ENCODE measurements at regions not wholly inside any gene's neighbourhood (a gene's known extent, or its start where the extent isn't known, plus 50 kb on each side); places are given as distances from the start of the nearest gene placed in this dataset.

DNA sequence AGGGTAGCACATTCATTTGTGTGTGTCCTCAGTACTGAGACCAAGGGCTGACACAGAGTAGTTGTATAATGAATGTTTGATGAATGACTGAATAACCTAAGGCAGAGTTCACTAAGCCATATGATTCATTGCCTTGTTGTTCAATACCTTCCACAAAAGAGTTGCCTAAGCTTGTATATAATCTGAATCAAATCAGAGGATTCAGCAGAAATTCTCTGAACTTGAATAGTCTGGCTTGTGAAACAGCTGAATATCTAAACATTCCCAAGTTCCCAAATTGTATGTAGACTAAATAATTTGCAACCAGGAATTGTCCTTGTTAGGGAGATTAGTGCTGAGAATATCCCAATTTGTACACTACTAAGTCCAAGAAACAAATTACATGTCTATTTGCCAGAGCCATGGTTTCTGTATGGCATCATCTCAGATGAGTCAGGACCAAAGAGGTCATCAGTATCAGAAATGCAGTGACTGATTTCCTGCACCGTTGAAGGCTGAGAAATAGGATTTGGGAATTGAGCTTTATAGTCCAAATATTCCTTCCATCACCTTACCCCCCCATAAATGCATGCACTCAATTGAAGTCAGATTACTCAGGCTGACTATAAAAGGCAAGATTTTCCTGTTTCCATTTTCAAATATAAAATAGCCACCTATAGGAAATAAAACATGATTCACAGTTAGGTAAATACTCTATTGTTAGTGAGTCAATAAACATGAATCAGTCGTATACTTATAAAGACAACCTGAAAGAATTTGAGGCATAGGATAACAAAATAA, 168.7 kb downstream of the PHLDA1 start:
- TF ChIP-seq SIN3A (IDR thresholded peaks at IDR 0.05; ENCODE audit: borderline replicate concordance, insufficient read depth, low read length) (no peak), POLR2AphosphoS5 (IDR thresholded peaks at IDR 0.05; ENCODE audit: low read depth, low read length) (no peak), TAF1 (IDR thresholded peaks at IDR 0.05; ENCODE audit: borderline replicate concordance, insufficient read depth, low read length) (no peak), FOXP2 (optimal IDR thresholded peaks at IDR 0.05; ENCODE audit: borderline replicate concordance, extremely low read depth, extremely low read length, insufficient read depth) (no peak)
- TF ChIP-seq, protein P1, sequence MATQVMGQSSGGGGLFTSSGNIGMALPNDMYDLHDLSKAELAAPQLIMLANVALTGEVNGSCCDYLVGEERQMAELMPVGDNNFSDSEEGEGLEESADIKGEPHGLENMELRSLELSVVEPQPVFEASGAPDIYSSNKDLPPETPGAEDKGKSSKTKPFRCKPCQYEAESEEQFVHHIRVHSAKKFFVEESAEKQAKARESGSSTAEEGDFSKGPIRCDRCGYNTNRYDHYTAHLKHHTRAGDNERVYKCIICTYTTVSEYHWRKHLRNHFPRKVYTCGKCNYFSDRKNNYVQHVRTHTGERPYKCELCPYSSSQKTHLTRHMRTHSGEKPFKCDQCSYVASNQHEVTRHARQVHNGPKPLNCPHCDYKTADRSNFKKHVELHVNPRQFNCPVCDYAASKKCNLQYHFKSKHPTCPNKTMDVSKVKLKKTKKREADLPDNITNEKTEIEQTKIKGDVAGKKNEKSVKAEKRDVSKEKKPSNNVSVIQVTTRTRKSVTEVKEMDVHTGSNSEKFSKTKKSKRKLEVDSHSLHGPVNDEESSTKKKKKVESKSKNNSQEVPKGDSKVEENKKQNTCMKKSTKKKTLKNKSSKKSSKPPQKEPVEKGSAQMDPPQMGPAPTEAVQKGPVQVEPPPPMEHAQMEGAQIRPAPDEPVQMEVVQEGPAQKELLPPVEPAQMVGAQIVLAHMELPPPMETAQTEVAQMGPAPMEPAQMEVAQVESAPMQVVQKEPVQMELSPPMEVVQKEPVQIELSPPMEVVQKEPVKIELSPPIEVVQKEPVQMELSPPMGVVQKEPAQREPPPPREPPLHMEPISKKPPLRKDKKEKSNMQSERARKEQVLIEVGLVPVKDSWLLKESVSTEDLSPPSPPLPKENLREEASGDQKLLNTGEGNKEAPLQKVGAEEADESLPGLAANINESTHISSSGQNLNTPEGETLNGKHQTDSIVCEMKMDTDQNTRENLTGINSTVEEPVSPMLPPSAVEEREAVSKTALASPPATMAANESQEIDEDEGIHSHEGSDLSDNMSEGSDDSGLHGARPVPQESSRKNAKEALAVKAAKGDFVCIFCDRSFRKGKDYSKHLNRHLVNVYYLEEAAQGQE (IDR thresholded peaks at IDR 0.05; ENCODE audit: insufficient read depth in 1 of 2, low read depth in 2 of 2, low read length in 2 of 2) = no peak

DNA sequence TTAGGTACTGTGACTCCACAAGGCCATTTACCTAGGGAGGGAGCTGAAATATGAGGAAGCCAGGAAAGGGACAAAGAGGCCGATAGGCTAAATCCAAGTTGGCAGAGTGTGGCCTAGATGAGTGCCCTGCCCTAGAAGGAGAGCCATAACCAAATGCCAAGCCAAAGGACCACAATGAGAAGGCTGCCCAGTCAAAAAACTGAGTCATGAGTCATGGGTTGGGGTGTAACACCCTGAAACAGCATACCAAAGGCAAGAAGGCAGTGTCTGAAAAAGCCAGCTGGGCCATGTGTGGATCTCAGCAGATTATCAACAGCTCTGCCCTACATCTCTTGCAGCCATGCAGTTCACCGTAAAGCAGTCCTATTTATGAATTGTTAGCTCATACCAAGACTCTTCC, 171.7 kb downstream of the PHLDA1 start:
- TF ChIP-seq SIN3A (IDR thresholded peaks at IDR 0.05; ENCODE audit: borderline replicate concordance, insufficient read depth, low read length) (no peak), TAF1 (IDR thresholded peaks at IDR 0.05; ENCODE audit: borderline replicate concordance, insufficient read depth, low read length) (no peak), POLR2AphosphoS5 (IDR thresholded peaks at IDR 0.05; ENCODE audit: low read depth, low read length) (no peak), FOXP2 (optimal IDR thresholded peaks at IDR 0.05; ENCODE audit: borderline replicate concordance, extremely low read depth, extremely low read length, insufficient read depth) (no peak)
- TF ChIP-seq, protein P1 (IDR thresholded peaks at IDR 0.05; ENCODE audit: insufficient read depth in 1 of 2, low read depth in 2 of 2, low read length in 2 of 2) = no peak

DNA sequence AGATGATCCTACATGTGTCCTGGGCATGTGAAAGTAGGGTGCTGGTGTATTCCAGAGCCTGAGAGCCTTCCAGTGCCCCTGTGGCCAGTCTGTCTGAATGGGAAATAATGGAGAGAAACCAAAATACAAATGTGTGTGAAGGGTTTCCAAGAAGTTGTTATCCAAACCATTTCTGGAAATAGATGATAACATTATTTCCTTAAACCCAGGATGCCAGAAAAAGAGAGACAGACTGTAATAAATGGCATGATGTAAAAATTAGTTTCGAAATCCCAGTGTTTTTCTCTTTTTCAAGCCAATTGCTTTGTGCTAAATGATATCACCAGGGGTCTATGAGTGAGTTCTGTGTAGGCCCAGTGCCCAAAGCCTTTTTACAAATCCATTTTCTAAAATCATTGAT, 175.3 kb downstream of the PHLDA1 start:
- TF ChIP-seq SIN3A (IDR thresholded peaks at IDR 0.05; ENCODE audit: borderline replicate concordance, insufficient read depth, low read length) = no peak
- TF ChIP-seq TAF1 (IDR thresholded peaks at IDR 0.05; ENCODE audit: borderline replicate concordance, insufficient read depth, low read length) = no peak

DNA sequence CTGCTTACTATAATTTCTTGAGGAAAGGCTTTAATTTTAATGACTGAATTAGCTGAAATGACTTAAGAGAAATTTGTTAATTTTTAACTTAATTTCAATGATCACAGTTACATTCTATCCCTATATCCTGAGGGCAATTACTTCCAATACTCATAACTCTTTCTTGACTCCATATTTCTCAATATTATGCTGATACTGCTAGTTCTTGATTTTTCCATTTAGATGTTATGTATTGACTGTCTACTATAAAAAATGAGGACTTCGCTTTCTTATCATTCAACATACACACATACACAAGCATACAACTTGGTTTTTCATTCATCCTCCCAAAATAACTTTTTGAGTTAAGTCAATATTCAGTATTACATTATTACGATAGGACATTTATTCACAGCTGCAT, 176.2 kb downstream of the PHLDA1 start:
- TF ChIP-seq SIN3A (IDR thresholded peaks at IDR 0.05; ENCODE audit: borderline replicate concordance, insufficient read depth, low read length) = no peak
- TF ChIP-seq, protein P1 (IDR thresholded peaks at IDR 0.05; ENCODE audit: insufficient read depth in 1 of 2, low read depth in 2 of 2, low read length in 2 of 2) = no peak
- no peak for TF ChIP-seq POLR2AphosphoS5 (IDR thresholded peaks at IDR 0.05; ENCODE audit: low read depth, low read length)
- no peak for TF ChIP-seq TAF1 (IDR thresholded peaks at IDR 0.05; ENCODE audit: borderline replicate concordance, insufficient read depth, low read length)
- no peak for TF ChIP-seq FOXP2 (optimal IDR thresholded peaks at IDR 0.05; ENCODE audit: borderline replicate concordance, extremely low read depth, extremely low read length, insufficient read depth)

DNA sequence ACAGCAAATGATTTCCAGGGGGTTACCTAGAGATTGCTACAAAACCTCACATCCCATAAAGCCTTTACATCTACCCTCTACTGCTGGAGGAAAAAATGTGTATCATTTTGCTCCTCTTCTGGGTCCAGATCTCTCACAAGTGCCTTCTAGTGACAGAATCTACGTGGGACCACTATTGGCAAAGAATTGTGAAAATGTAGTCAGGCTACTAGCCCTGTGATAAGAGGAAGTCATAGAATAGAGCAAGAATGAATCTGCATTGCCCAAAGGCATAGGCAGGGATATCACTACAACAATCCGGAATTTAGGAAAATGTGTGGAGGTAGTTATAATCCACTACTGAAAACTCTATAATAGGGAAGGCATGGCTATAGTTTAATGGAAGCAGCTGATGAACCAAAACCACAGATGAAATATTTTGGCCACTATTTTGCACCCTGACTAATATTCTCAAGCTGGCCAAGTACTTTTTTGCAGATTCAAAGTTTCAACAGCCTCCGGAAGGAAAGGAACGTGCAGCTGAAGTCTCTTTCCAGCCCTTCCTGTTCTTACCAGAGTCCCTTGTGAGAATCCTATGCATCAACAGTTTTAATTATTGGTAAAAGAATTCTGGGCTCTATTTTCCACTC, 176.8 kb downstream of the PHLDA1 start:
- TF ChIP-seq FOXP2 (optimal IDR thresholded peaks at IDR 0.05; ENCODE audit: borderline replicate concordance, extremely low read depth, extremely low read length, insufficient read depth) (no peak), SIN3A (IDR thresholded peaks at IDR 0.05; ENCODE audit: borderline replicate concordance, insufficient read depth, low read length) (no peak), TAF1 (IDR thresholded peaks at IDR 0.05; ENCODE audit: borderline replicate concordance, insufficient read depth, low read length) (no peak), POLR2AphosphoS5 (IDR thresholded peaks at IDR 0.05; ENCODE audit: low read depth, low read length) (no peak)
- TF ChIP-seq, protein P1 (IDR thresholded peaks at IDR 0.05; ENCODE audit: insufficient read depth in 1 of 2, low read depth in 2 of 2, low read length in 2 of 2) = no peak

Data from PFSK-1 (cell line).